ENCODE measurements at regions not wholly inside any gene's neighbourhood (a gene's known extent, or its start where the extent isn't known, plus 50 kb on each side); places are given as distances from the start of the nearest gene placed in this dataset.

- no peak for TF ChIP-seq MAX (IDR thresholded peaks at IDR 0.05; ENCODE audit: low read depth)
- TF ChIP-seq RFX5 (IDR thresholded peaks at IDR 0.05; ENCODE audit: low read length), result no peak
- TF ChIP-seq FOXJ3 (CRISPR knock-in tag; IDR thresholded peaks at IDR 0.05), result no peak
- no peak for TF ChIP-seq CTCF (IDR thresholded peaks at IDR 0.05)
- TF ChIP-seq RCOR1 (IDR thresholded peaks at IDR 0.05; ENCODE audit: low read length), result no peak
- no peak for TF ChIP-seq TCF12 (IDR thresholded peaks at IDR 0.05)
- no peak for TF ChIP-seq EP300 (IDR thresholded peaks at IDR 0.05; ENCODE audit: borderline replicate concordance in 1 of 2, low read depth in 1 of 2, low read length in 1 of 2)
- no peak for TF ChIP-seq GATA2 (CRISPR knock-in tag; IDR thresholded peaks at IDR 0.05)
- no peak for TF ChIP-seq CHD2 (IDR thresholded peaks at IDR 0.05; ENCODE audit: low read length, partially characterized antibody)
Measured at GRCh38 chr13:74466864-74467263, 332.7 kb upstream of the KLF12 start (continued).

GRCh38 chr13:74466020-74466419 is 331.8 kb upstream of the KLF12 start:
- Histone ChIP-seq H3K9me3 (no peaks in the 10 kb centered on the region), H3K4me1 (ENCODE audit: control insufficient read depth in 1 of 2, insufficient read depth in 2 of 2, low read depth in 1 of 2, low read length in 1 of 2) (peaks cover 0 to 7% of the 10 kb centered on the region in 2 experiments; a peak in 1 of 4 replicates), H3K9me2 (no peaks in the 10 kb centered on the region), H2AFZ (ENCODE audit: low read depth) (no peak overlapping the region), H3K36me3 (replicated peaks in 1 of 2; ENCODE audit: control insufficient read depth in 1 of 2, insufficient read depth in 2 of 2, low read length in 1 of 2) (no peaks in the 10 kb centered on the region), H3K4me3 (ENCODE audit: low read depth in 2 of 2, low read length in 1 of 2) (no peak overlapping the region), H3K9ac (no peak overlapping the region), H3K27me3 (ENCODE audit: insufficient read depth) (no peaks in the 10 kb centered on the region; the same call in 1 of the 2 replicates), H3K79me2 (ENCODE audit: insufficient read depth) (no peaks in the 10 kb centered on the region), H4K20me1 (ENCODE audit: insufficient read depth) (no peaks in the 10 kb centered on the region), H3F3A (replicated peaks; ENCODE audit: insufficient read depth) (no peaks in the 10 kb centered on the region), H3K4me2 (no peak overlapping the region), H3K27ac (ENCODE audit: low read depth in 2 of 2, low read length in 1 of 2) (no peak overlapping the region)
- CTCF ChIA-PET, result no interaction called here
- no peak for DNase-seq
- POLR2A ChIA-PET, result no interaction called here
- TF ChIP-seq MEF2A (IDR thresholded peaks at IDR 0.05; ENCODE audit: borderline replicate concordance, low read depth) (no peak), FOSL2 (IDR thresholded peaks at IDR 0.05; ENCODE audit: borderline replicate concordance, low read depth) (no peak), ELF1 (IDR thresholded peaks at IDR 0.05) (no peak), TCF12 (IDR thresholded peaks at IDR 0.05) (no peak), RAD21 (IDR thresholded peaks at IDR 0.05; ENCODE audit: low read length) (no peak), FOXJ3 (CRISPR knock-in tag; IDR thresholded peaks at IDR 0.05) (no peak), EZH2phosphoT487 (IDR thresholded peaks at IDR 0.05; ENCODE audit: borderline replicate concordance, low read depth) (no peak), TEAD4 (IDR thresholded peaks at IDR 0.05; ENCODE audit: borderline replicate concordance, insufficient read depth) (no peak)
- WGBS (ENCODE audit: low lambda C conversion rate), result 74% methylated on average over 2 of the region's 2 CpGs

- Histone ChIP-seq H3K4me2 (no peak overlapping the region), H2AFZ (ENCODE audit: low read depth) (no peak overlapping the region), H4K20me1 (ENCODE audit: insufficient read depth) (no peaks in the 10 kb centered on the region), H3K9me2 (no peaks in the 10 kb centered on the region), H3K4me3 (ENCODE audit: low read depth in 2 of 2, low read length in 1 of 2) (no peak overlapping the region), H3K4me1 (ENCODE audit: control insufficient read depth in 1 of 2, insufficient read depth in 2 of 2, low read depth in 1 of 2, low read length in 1 of 2) (peaks cover 0 to 7% of the 10 kb centered on the region in 2 experiments; a peak in 1 of 4 replicates), H3K79me2 (ENCODE audit: insufficient read depth) (no peaks in the 10 kb centered on the region), H3K9ac (no peak overlapping the region), H3F3A (replicated peaks; ENCODE audit: insufficient read depth) (no peaks in the 10 kb centered on the region), H3K9me3 (no peaks in the 10 kb centered on the region), H3K36me3 (replicated peaks in 1 of 2; ENCODE audit: control insufficient read depth in 1 of 2, insufficient read depth in 2 of 2, low read length in 1 of 2) (no peaks in the 10 kb centered on the region), H3K27ac (ENCODE audit: low read depth in 2 of 2, low read length in 1 of 2) (no peak overlapping the region), H3K27me3 (ENCODE audit: insufficient read depth) (no peaks in the 10 kb centered on the region; the same call in 1 of the 2 replicates)
- ChIA-PET CTCF (interaction anchor here (1.1 kb wide), 1 partner anchor 755 kb away, joined by 3 read pairs; no protein-coding TSS in a partner anchor), POLR2A (no interaction called here)
- no peak for DNase-seq
- WGBS (ENCODE audit: low lambda C conversion rate), result 42% methylated on average over 2 of the region's 2 CpGs
- TF ChIP-seq GATA2 (CRISPR knock-in tag; IDR thresholded peaks at IDR 0.05), result no peak
- TF ChIP-seq MEF2A (IDR thresholded peaks at IDR 0.05; ENCODE audit: borderline replicate concordance, low read depth), result no peak
- TF ChIP-seq GABPA (IDR thresholded peaks at IDR 0.05; ENCODE audit: low read depth), result no peak
- TF ChIP-seq REST (IDR thresholded peaks at IDR 0.05; ENCODE audit: low read depth, low read length), result no peak
- no peak for TF ChIP-seq ZBTB33 (IDR thresholded peaks at IDR 0.05; ENCODE audit: borderline replicate concordance, low read depth)
- no peak for TF ChIP-seq TCF12 (IDR thresholded peaks at IDR 0.05)
- no peak for TF ChIP-seq RFX5 (IDR thresholded peaks at IDR 0.05; ENCODE audit: low read length)
- TF ChIP-seq FOXM1 (IDR thresholded peaks at IDR 0.05; ENCODE audit: low read depth), result no peak
- no peak for TF ChIP-seq EZH2phosphoT487 (IDR thresholded peaks at IDR 0.05; ENCODE audit: borderline replicate concordance, low read depth)
- TF ChIP-seq FOXJ3 (CRISPR knock-in tag; IDR thresholded peaks at IDR 0.05), result no peak
Measured at GRCh38 chr13:74465271-74465670, 331.1 kb upstream of the KLF12 start.
